ENCODE measurements at regions not wholly inside any gene's neighbourhood (a gene's known extent, or its start where the extent isn't known, plus 50 kb on each side); places are given as distances from the start of the nearest gene placed in this dataset.

- BruUV-seq (replicated peaks): no TSS peak
- no peak for TF ChIP-seq CTCF (conservative IDR thresholded peaks at IDR 0.05; ENCODE audit: low read depth, low read length)
- TF ChIP-seq EZH2 (IDR thresholded peaks at IDR 0.05; ENCODE audit: borderline replicate concordance, low read depth, low read length, poor library complexity, severe bottlenecking): no peak
- CTCF ChIA-PET: no interaction called here
Observed at GRCh38 chr3:127053026-127053425, 70.1 kb downstream of the PLXNA1 start.

GRCh38 chr3:127053450-127053849 is 70.5 kb downstream of the PLXNA1 start:
- Histone ChIP-seq H3K27me3 (replicated peaks; ENCODE audit: insufficient read depth, low read depth, low read length, poor library complexity) (peaks cover 4% of the 10 kb centered on the region), H3K9me3 (ENCODE audit: low read depth, low read length, poor library complexity, severe bottlenecking) (no peaks in the 10 kb centered on the region), H3K4me1 (ENCODE audit: insufficient read depth, low read length, poor library complexity, severe bottlenecking) (no peaks in the 10 kb centered on the region), H3K36me3 (ENCODE audit: insufficient read depth, low read length, poor library complexity, severe bottlenecking) (no peaks in the 10 kb centered on the region), H3K27ac (ENCODE audit: low read depth, low read length, poor library complexity, severe bottlenecking) (no peak overlapping the region), H3K4me3 (ENCODE audit: low read depth, low read length, poor library complexity, severe bottlenecking) (no peak overlapping the region)
- BruUV-seq (replicated peaks): no TSS peak
- ChIA-PET POLR2A (ENCODE audit: low non-redundant PET) (no interaction called here), CTCF (no interaction called here)
- intact Hi-C loops (cut with micrococcal nuclease; ENCODE audit: unreplicated experiment): no loop called here
- no peak for DNase-seq (ENCODE audit: low spot score)
- TF ChIP-seq CTCF (conservative IDR thresholded peaks at IDR 0.05; ENCODE audit: low read depth, low read length) (no peak), EZH2 (IDR thresholded peaks at IDR 0.05; ENCODE audit: borderline replicate concordance, low read depth, low read length, poor library complexity, severe bottlenecking) (no peak)

More at GRCh38 chr3:127053026-127053425, 70.1 kb downstream of the PLXNA1 start:
- DNase-seq (ENCODE audit: low spot score): no peak
- no peaks in the 10 kb centered on the region for H3K4me1 ChIP-seq (ENCODE audit: insufficient read depth, low read length, poor library complexity, severe bottlenecking)
- no peak overlapping the region for H3K27ac ChIP-seq (ENCODE audit: low read depth, low read length, poor library complexity, severe bottlenecking)
- H3K27me3 ChIP-seq (replicated peaks; ENCODE audit: insufficient read depth, low read depth, low read length, poor library complexity): peaks cover 4% of the 10 kb centered on the region
- H3K36me3 ChIP-seq (ENCODE audit: insufficient read depth, low read length, poor library complexity, severe bottlenecking): no peaks in the 10 kb centered on the region
- intact Hi-C loops (cut with micrococcal nuclease; ENCODE audit: unreplicated experiment): no loop called here
- H3K4me3 ChIP-seq (ENCODE audit: low read depth, low read length, poor library complexity, severe bottlenecking): no peak overlapping the region
- no peaks in the 10 kb centered on the region for H3K9me3 ChIP-seq (ENCODE audit: low read depth, low read length, poor library complexity, severe bottlenecking)
- POLR2A ChIA-PET (ENCODE audit: low non-redundant PET): no interaction called here

GRCh38 chr3:127053979-127054378 is 71.1 kb downstream of the PLXNA1 start:
- no peak for TF ChIP-seq EZH2 (IDR thresholded peaks at IDR 0.05; ENCODE audit: borderline replicate concordance, low read depth, low read length, poor library complexity, severe bottlenecking)
- no peak for TF ChIP-seq CTCF (conservative IDR thresholded peaks at IDR 0.05; ENCODE audit: low read depth, low read length)
- Histone ChIP-seq H3K4me3 (ENCODE audit: low read depth, low read length, poor library complexity, severe bottlenecking) (no peak overlapping the region), H3K4me1 (ENCODE audit: insufficient read depth, low read length, poor library complexity, severe bottlenecking) (no peaks in the 10 kb centered on the region), H3K27me3 (replicated peaks; ENCODE audit: insufficient read depth, low read depth, low read length, poor library complexity) (peaks cover 4% of the 10 kb centered on the region), H3K9me3 (ENCODE audit: low read depth, low read length, poor library complexity, severe bottlenecking) (no peaks in the 10 kb centered on the region), H3K36me3 (ENCODE audit: insufficient read depth, low read length, poor library complexity, severe bottlenecking) (no peaks in the 10 kb centered on the region), H3K27ac (ENCODE audit: low read depth, low read length, poor library complexity, severe bottlenecking) (no peak overlapping the region)
- ChIA-PET CTCF (no interaction called here), POLR2A (ENCODE audit: low non-redundant PET) (no interaction called here)
- DNase-seq (ENCODE audit: low spot score): no peak
- BruUV-seq (replicated peaks): no TSS peak
- intact Hi-C loops (cut with micrococcal nuclease; ENCODE audit: unreplicated experiment): no loop called here
